HFFc6 (cell line): ENCODE measurements at regions not wholly inside any gene's neighbourhood (a gene's known extent, or its start where the extent isn't known, plus 50 kb on each side); places are given as distances from the start of the nearest gene placed in this dataset.

Experiments
- DNase-seq: peaks from one replicate; pipeline ENCODE4 v3.0.0-alpha.2; 2018
- H3K27ac Mint-ChIP-seq: 2 replicates; pipeline ENCODE4 v1.8.0; 2020; ENCODE audit warnings: mild to moderate bottlenecking, mixed read lengths
- H3K27me3 Mint-ChIP-seq: 2 replicates; pipeline ENCODE4 v1.8.0; 2021; ENCODE audit warnings: mild to moderate bottlenecking, moderate library complexity, mixed read lengths; ENCODE audit not compliant: insufficient read depth
- H3K36me3 Mint-ChIP-seq: 2 replicates; pipeline ENCODE4 v1.8.0; 2021; ENCODE audit warnings: low read depth, mixed read lengths
- H3K4me1 Mint-ChIP-seq: 2 replicates; pipeline ENCODE4 v1.8.0; 2020; ENCODE audit warnings: low read depth, mixed read lengths
- H3K4me3 Mint-ChIP-seq: 2 replicates; pipeline ENCODE4 v1.8.0; 2020; ENCODE audit warnings: mild to moderate bottlenecking, moderate library complexity, mixed read lengths
- H3K9me3 Mint-ChIP-seq: 2 replicates; pipeline ENCODE4 v1.8.0; 2020; ENCODE audit warnings: mild to moderate bottlenecking, mixed read lengths
- TF ChIP-seq, protein P1 (sequence below): fragments of 200-600 bp; sonication (generic); IDR thresholded peaks from 2 replicates; pipeline ENCODE4 v1.5.0; 2021; ENCODE audit warnings: antibody characterized with exemption, mild to moderate bottlenecking

DNA sequence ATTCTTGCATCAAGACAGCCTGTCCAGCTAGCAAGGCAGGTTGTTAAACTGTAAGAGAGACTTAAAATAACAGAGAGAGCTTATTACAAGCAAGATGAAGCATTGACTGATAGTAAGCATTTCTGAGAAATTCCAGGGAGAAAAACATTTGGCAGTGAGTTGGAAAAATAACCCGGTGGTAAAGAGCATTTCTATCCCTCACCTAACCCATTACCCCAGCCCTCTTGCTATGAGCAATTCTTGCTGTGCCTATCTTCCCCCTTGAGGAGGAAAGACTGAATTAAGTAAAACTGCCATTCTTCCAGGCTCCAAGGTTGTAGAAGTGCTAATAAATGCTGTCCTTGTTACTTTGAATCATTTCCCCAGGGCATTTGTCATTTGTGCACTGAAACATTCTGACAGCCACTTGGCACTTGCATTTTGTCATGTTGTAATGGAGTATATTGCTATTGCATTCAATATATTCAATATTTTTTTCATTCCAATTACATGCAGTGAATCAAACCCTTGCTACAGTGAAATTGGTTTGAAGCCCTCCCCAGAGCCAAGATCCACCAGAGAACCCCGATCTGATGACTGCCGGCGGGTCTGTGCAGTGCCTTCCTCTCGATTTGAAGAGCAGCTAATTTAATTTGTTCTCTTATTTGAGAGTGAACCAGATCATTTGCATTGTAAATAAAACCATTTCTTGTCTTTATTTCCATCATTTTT, 291.1 kb downstream of the HIVEP2 start:
- Mint-ChIP-seq H3K9me3 (no peaks in the 10 kb centered on the region), H3K27me3 (peaks cover 28% of the 10 kb centered on the region), H3K36me3 (no peaks in the 10 kb centered on the region), H3K27ac (no peak overlapping the region), H3K4me1 (no peaks in the 10 kb centered on the region), H3K4me3 (no peak overlapping the region)
- TF ChIP-seq, protein P1, sequence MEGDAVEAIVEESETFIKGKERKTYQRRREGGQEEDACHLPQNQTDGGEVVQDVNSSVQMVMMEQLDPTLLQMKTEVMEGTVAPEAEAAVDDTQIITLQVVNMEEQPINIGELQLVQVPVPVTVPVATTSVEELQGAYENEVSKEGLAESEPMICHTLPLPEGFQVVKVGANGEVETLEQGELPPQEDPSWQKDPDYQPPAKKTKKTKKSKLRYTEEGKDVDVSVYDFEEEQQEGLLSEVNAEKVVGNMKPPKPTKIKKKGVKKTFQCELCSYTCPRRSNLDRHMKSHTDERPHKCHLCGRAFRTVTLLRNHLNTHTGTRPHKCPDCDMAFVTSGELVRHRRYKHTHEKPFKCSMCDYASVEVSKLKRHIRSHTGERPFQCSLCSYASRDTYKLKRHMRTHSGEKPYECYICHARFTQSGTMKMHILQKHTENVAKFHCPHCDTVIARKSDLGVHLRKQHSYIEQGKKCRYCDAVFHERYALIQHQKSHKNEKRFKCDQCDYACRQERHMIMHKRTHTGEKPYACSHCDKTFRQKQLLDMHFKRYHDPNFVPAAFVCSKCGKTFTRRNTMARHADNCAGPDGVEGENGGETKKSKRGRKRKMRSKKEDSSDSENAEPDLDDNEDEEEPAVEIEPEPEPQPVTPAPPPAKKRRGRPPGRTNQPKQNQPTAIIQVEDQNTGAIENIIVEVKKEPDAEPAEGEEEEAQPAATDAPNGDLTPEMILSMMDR: no peak
- no peak for DNase-seq

DNA sequence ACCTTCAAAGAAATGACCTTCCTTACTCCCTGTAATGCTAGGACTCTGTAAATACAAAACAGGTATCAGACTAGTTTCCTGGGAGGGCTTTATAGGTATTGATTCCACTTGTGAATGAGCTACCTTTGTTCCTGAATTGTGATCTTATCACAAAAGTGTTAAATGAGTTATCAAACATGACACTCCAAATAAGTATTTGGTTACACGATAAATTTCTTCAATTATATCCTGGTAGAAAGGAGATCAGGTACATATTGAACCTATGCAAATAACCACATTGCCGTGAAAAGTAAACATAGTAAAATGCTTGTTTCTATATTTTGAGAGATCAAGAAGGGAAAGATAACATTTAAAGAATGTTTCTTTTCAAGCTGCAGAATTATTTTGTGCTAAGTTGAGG, 285.3 kb downstream of the HIVEP2 start:
- no peak overlapping the region for H3K27ac Mint-ChIP-seq
- H3K4me3 Mint-ChIP-seq: no peak overlapping the region
- H3K9me3 Mint-ChIP-seq: peaks cover 19% of the 10 kb centered on the region
- peaks cover 29% of the 10 kb centered on the region for H3K27me3 Mint-ChIP-seq
- peaks cover 5% of the 10 kb centered on the region for H3K36me3 Mint-ChIP-seq
- H3K4me1 Mint-ChIP-seq: no peaks in the 10 kb centered on the region
- DNase-seq: no peak
- TF ChIP-seq, protein P1: no peak

- no peak for DNase-seq
- no peak overlapping the region for H3K4me3 Mint-ChIP-seq
- H3K27me3 Mint-ChIP-seq: peaks cover 10% of the 10 kb centered on the region; the same call in 1 of the 2 replicates
- H3K4me1 Mint-ChIP-seq: no peaks in the 10 kb centered on the region
- peaks cover 5% of the 10 kb centered on the region for H3K36me3 Mint-ChIP-seq
- TF ChIP-seq, protein P1: no peak
- H3K9me3 Mint-ChIP-seq: peaks cover 19% of the 10 kb centered on the region
- no peak overlapping the region for H3K27ac Mint-ChIP-seq
These were observed 279.6 kb downstream of the HIVEP2 start for GRCh38 chr6:142665393-142665792.

GRCh38 chr6:142666599-142667185, 278.3 kb downstream of the HIVEP2 start:
- no peak for DNase-seq
- H3K27ac Mint-ChIP-seq: no peak overlapping the region
- H3K9me3 Mint-ChIP-seq: peaks cover 19% of the 10 kb centered on the region
- H3K36me3 Mint-ChIP-seq: peaks cover 5% of the 10 kb centered on the region
- TF ChIP-seq, protein P1: no peak
- H3K27me3 Mint-ChIP-seq: peaks cover 11% of the 10 kb centered on the region
- no peak overlapping the region for H3K4me3 Mint-ChIP-seq
- H3K4me1 Mint-ChIP-seq: no peaks in the 10 kb centered on the region

- Mint-ChIP-seq H3K36me3 (no peaks in the 10 kb centered on the region; the same call in 1 of the 2 replicates), H3K9me3 (no peaks in the 10 kb centered on the region), H3K4me1 (no peaks in the 10 kb centered on the region), H3K4me3 (no peak overlapping the region), H3K27ac (no peak overlapping the region), H3K27me3 (peaks cover 7% of the 10 kb centered on the region)
- TF ChIP-seq, protein P1: no peak
- DNase-seq: no peak
These were observed 275.3 kb downstream of the HIVEP2 start for GRCh38 chr6:142669471-142670351.
